ENCODE measurements at regions not wholly inside any gene's neighbourhood (a gene's known extent, or its start where the extent isn't known, plus 50 kb on each side); places are given as distances from the start of the nearest gene placed in this dataset.

GRCh38 chr5:66454186-66455078 lies 141.8 kb upstream of the MAST4 start:
- Histone ChIP-seq H2AK5ac (ENCODE audit: low read depth, low read length) (no peak overlapping the region), H4K5ac (ENCODE audit: insufficient read length, low read depth, low read length) (no peak overlapping the region), H2AFZ (ENCODE audit: low read length) (no peak overlapping the region), H3K4me2 (ENCODE audit: insufficient read depth in 1 of 2, low read depth in 2 of 2, low read length in 2 of 2) (no peak overlapping the region), H2BK5ac (ENCODE audit: low read depth, low read length) (no peak overlapping the region), H3K23me2 (ENCODE audit: low read depth, low read length) (no peaks in the 10 kb centered on the region), H3K4ac (replicated peaks; ENCODE audit: insufficient read length, low read depth, low read length) (no peak overlapping the region), H3K36me3 (ENCODE audit: control insufficient read depth in 2 of 4, insufficient read depth in 4 of 4, low read length in 3 of 4) (peaks cover 0 to 6% (median 0%) of the 10 kb centered on the region in 4 experiments; a peak in 1 of 8 replicates), H2BK120ac (replicated peaks; ENCODE audit: low read depth, low read length) (no peak overlapping the region), H4K20me1 (replicated peaks in 1 of 2; ENCODE audit: control insufficient read depth in 1 of 2, insufficient read depth in 2 of 2, low read length in 2 of 2) (no peaks in the 10 kb centered on the region), H4K91ac (replicated peaks; ENCODE audit: insufficient read length, low read length) (no peak overlapping the region), H3K79me2 (ENCODE audit: control insufficient read depth in 1 of 2, insufficient read depth in 2 of 2, low read length in 2 of 2) (no peaks in the 10 kb centered on the region), H3K9ac (replicated peaks in 1 of 4; ENCODE audit: extremely low read depth in 1 of 4, low read depth in 3 of 4, low read length in 3 of 4) (no peak overlapping the region), H3K14ac (ENCODE audit: insufficient read length) (no peak overlapping the region), H3K9me3 (ENCODE audit: insufficient read depth in 2 of 2, low read depth in 1 of 2, low read length in 1 of 2) (peaks cover 15 to 18% of the 10 kb centered on the region in 2 experiments), H3K79me1 (ENCODE audit: low read depth, low read length) (no peaks in the 10 kb centered on the region), H3K4me3 (ENCODE audit: extremely low read depth in 1 of 4, insufficient read depth in 2 of 4, low read depth in 3 of 4, low read length in 4 of 4) (no peak overlapping the region), H3K27me3 (replicated peaks in 1 of 4; ENCODE audit: control insufficient read depth in 3 of 4, extremely low read depth in 1 of 4, insufficient read depth in 3 of 4, low read length in 3 of 4) (no peaks in the 10 kb centered on the region), H3K18ac (ENCODE audit: extremely low read depth, low read length) (no peak overlapping the region), H3K56ac (replicated peaks; ENCODE audit: insufficient read length, low read depth, low read length) (no peak overlapping the region), H2BK12ac (ENCODE audit: low read depth, low read length) (no peak overlapping the region), H2BK20ac (ENCODE audit: low read length) (no peak overlapping the region), H3K4me1 (replicated peaks in 1 of 4; ENCODE audit: control insufficient read depth in 3 of 4, insufficient read depth in 4 of 4, low read length in 3 of 4) (no peaks in the 10 kb centered on the region; a peak in 1 of 7 replicates), H3K23ac (ENCODE audit: insufficient read length) (no peak overlapping the region), H4K8ac (ENCODE audit: extremely low read depth, insufficient read depth, low read length) (no peak overlapping the region), H3K27ac (ENCODE audit: low read depth, low read length) (no peak overlapping the region), H2BK15ac (ENCODE audit: low read length) (no peak overlapping the region)
- ChIA-PET CTCF (ENCODE audit: partially characterized antibody) (no interaction called here), POLR2A (ENCODE audit: partially characterized antibody) (no interaction called here)
- FAIRE-seq (no peak), DNase-seq (ENCODE audit: low read depth in 1 of 2, low spot score in 2 of 2) (no peak)
- WGBS, 2 experiments (ENCODE audit: extremely low coverage in 1 of 2, insufficient coverage in 1 of 2, insufficient read length in 1 of 2, insufficient replicate concordance in 2 of 2, low coverage in 1 of 2, low lambda C conversion rate in 2 of 2, missing lambda C conversion rate in 1 of 2): 93% methylated on average over 13 of the region's 13 CpGs; no CpG with 5 or more reads in 1 of the 2 experiments
- TF ChIP-seq EZH2 (IDR thresholded peaks at IDR 0.05; ENCODE audit: low read depth, low read length, severe bottlenecking): no peak
- no peak for TF ChIP-seq RFX5 (IDR thresholded peaks at IDR 0.05; ENCODE audit: borderline replicate concordance, low read depth, low read length)
- TF ChIP-seq TAF7 (optimal IDR thresholded peaks at IDR 0.05; ENCODE audit: borderline replicate concordance, low read depth, low read length): no peak
- TF ChIP-seq CEBPB (IDR thresholded peaks at IDR 0.05; ENCODE audit: low read depth, low read length): no peak
- no peak for TF ChIP-seq POU5F1 (IDR thresholded peaks at IDR 0.05; ENCODE audit: low read depth, low read length)
- no peak for TF ChIP-seq TBP (IDR thresholded peaks at IDR 0.05; ENCODE audit: low read depth, low read length)
- TF ChIP-seq KDM5A (IDR thresholded peaks at IDR 0.05; ENCODE audit: low read length): no peak
- TF ChIP-seq SRF (IDR thresholded peaks at IDR 0.05; ENCODE audit: low read depth, low read length): no peak
- no peak for TF ChIP-seq BACH1 (IDR thresholded peaks at IDR 0.05; ENCODE audit: low read length)
- no peak for TF ChIP-seq CTBP2 (IDR thresholded peaks at IDR 0.05; ENCODE audit: borderline replicate concordance, insufficient read depth, insufficient read length, low read length)
- no peak for TF ChIP-seq JUN (IDR thresholded peaks at IDR 0.05; ENCODE audit: low read depth, low read length)
- TF ChIP-seq TCF12 (IDR thresholded peaks at IDR 0.05; ENCODE audit: low read depth, low read length): no peak
- TF ChIP-seq CHD1 (IDR thresholded peaks at IDR 0.05; ENCODE audit: low read depth, low read length): no peak
- TF ChIP-seq NANOG (IDR thresholded peaks at IDR 0.05; ENCODE audit: insufficient read depth, low read depth, low read length, poor library complexity, severe bottlenecking): no peak
